HEK293 (cell line): ENCODE measurements at regions not wholly inside any gene's neighbourhood (a gene's known extent, or its start where the extent isn't known, plus 50 kb on each side); places are given as distances from the start of the nearest gene placed in this dataset.

Source experiments
- OVOL3 ChIP-seq: fragments of 450-650 bp; formaldehyde crosslinking; IDR thresholded peaks from 2 replicates; pipeline ENCODE4 v1.5.1; 2016; ENCODE audit warnings: missing biosample characterization, missing genetic modification characterization
- ZBTB1 ChIP-seq: fragments of 450-650 bp; formaldehyde crosslinking; IDR thresholded peaks from 2 replicates; pipeline ENCODE4 v1.5.1; 2016; ENCODE audit warnings: missing biosample characterization, missing genetic modification characterization
- ZFP41 ChIP-seq: fragments of 450-650 bp; formaldehyde crosslinking; IDR thresholded peaks from 2 replicates; pipeline ENCODE4 v1.5.1; 2016; ENCODE audit warnings: missing biosample characterization, missing genetic modification characterization, borderline replicate concordance
- ZNF155 ChIP-seq: fragments of 450-650 bp; formaldehyde crosslinking; IDR thresholded peaks from 2 replicates; pipeline ENCODE4 v1.5.1; 2016; ENCODE audit warnings: missing biosample characterization, missing genetic modification characterization
- ZNF266 ChIP-seq: fragments of 450-650 bp; formaldehyde crosslinking; IDR thresholded peaks from 2 replicates; pipeline ENCODE4 v1.5.1; 2016; ENCODE audit warnings: missing biosample characterization, missing genetic modification characterization, low read depth
- ZNF664 ChIP-seq: fragments of 450-650 bp; formaldehyde crosslinking; IDR thresholded peaks from 2 replicates; pipeline ENCODE4 v1.5.1; 2016; ENCODE audit warnings: missing biosample characterization, missing genetic modification characterization
- TF ChIP-seq, protein P1 (sequence below): fragments of 450-650 bp; formaldehyde crosslinking; IDR thresholded peaks from 2 replicates; pipeline ENCODE4 v1.5.1; 2016; ENCODE audit warnings: missing biosample characterization, missing genetic modification characterization
- TF ChIP-seq, protein P2 (sequence below): fragments of 450-650 bp; formaldehyde crosslinking; IDR thresholded peaks from 2 replicates; pipeline ENCODE4 v1.5.1; 2016; ENCODE audit warnings: missing biosample characterization, missing genetic modification characterization

DNA sequence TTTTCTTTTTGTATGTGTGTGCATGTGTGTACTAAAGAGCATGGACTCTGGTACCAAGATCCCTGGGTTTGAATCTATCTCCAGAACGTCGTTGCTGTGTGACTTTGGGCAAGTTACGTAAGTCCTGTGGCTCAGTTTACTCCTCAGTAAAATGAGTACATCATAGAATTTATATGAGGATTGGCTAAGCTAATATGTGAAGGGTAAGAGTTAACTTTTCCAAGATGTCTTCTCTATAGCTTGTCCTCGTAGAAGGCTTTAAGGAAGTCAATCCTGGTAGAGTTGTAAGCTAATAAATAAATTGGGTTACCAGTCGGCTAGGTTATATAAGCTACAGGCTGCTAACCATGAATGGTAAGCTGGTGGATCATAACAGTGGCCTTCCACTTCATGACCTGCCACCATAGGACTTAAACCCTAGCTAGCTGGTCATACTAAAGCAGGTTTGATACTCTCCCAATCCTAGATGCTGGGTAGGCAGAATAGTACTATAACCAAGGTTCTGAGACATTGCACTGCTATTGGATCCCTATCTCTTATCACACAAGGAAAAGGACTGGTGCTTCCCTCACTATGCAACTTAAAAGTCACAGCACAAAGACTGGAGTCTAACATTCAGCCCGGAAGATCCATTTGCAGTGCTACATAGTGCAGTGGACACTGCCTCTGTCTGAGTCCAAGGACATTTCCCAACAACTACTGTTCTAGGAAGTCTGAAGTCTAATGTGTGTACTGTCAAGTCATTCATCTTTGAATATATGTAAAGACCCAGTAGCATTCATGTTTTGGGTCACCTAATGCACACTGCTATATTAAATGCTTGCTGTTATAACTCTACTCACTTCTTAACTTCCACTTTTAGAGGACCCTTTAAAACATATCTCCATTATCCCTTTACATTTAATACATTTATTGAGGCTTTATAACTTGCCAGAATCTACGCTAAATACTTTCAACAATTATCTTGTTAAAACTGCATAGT, 156.2 kb downstream of the CRPPA start:
- TF ChIP-seq OVOL3 (tag by site-specific recombination) (no peak), ZFP41 (tag by site-specific recombination) (no peak), ZNF664 (tag by site-specific recombination) (no peak), ZNF266 (tag by site-specific recombination) (no peak), ZNF155 (tag by site-specific recombination) (no peak), ZBTB1 (tag by site-specific recombination) (no peak)
- TF ChIP-seq, protein P1, sequence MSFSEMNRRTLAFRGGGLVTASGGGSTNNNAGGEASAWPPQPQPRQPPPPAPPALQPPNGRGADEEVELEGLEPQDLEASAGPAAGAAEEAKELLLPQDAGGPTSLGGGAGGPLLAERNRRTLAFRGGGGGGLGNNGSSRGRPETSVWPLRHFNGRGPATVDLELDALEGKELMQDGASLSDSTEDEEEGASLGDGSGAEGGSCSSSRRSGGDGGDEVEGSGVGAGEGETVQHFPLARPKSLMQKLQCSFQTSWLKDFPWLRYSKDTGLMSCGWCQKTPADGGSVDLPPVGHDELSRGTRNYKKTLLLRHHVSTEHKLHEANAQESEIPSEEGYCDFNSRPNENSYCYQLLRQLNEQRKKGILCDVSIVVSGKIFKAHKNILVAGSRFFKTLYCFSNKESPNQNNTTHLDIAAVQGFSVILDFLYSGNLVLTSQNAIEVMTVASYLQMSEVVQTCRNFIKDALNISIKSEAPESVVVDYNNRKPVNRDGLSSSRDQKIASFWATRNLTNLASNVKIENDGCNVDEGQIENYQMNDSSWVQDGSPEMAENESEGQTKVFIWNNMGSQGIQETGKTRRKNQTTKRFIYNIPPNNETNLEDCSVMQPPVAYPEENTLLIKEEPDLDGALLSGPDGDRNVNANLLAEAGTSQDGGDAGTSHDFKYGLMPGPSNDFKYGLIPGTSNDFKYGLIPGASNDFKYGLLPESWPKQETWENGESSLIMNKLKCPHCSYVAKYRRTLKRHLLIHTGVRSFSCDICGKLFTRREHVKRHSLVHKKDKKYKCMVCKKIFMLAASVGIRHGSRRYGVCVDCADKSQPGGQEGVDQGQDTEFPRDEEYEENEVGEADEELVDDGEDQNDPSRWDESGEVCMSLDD (tag by site-specific recombination), result no peak
- TF ChIP-seq, protein P2, sequence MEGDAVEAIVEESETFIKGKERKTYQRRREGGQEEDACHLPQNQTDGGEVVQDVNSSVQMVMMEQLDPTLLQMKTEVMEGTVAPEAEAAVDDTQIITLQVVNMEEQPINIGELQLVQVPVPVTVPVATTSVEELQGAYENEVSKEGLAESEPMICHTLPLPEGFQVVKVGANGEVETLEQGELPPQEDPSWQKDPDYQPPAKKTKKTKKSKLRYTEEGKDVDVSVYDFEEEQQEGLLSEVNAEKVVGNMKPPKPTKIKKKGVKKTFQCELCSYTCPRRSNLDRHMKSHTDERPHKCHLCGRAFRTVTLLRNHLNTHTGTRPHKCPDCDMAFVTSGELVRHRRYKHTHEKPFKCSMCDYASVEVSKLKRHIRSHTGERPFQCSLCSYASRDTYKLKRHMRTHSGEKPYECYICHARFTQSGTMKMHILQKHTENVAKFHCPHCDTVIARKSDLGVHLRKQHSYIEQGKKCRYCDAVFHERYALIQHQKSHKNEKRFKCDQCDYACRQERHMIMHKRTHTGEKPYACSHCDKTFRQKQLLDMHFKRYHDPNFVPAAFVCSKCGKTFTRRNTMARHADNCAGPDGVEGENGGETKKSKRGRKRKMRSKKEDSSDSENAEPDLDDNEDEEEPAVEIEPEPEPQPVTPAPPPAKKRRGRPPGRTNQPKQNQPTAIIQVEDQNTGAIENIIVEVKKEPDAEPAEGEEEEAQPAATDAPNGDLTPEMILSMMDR, result no peak
